ENCODE measurements at regions not wholly inside any gene's neighbourhood (a gene's known extent, or its start where the extent isn't known, plus 50 kb on each side); places are given as distances from the start of the nearest gene placed in this dataset.

- TF ChIP-seq CTCF (IDR thresholded peaks at IDR 0.05) (no peak), EZH2 (IDR thresholded peaks at IDR 0.05) (no peak), EZH2phosphoT487 (IDR thresholded peaks at IDR 0.05) (no peak)
These were observed 351.8 kb downstream of the INHBA start for GRCh38 chr7:41351091-41351490.

Data from neural progenitor cell (in vitro differentiated cells).